Testis (tissue), 2 donors: ENCODE measurements at regions not wholly inside any gene's neighbourhood (a gene's known extent, or its start where the extent isn't known, plus 50 kb on each side); places are given as distances from the start of the nearest gene placed in this dataset.

ENCODE experiments used
- POLR2A ChIP-seq: fragments of 450-650 bp; IDR thresholded peaks from one replicate; pipeline ENCODE4 v1.6.1; 2017; ENCODE audit warnings: antibody characterized with exemption, mild to moderate bottlenecking, moderate library complexity
- TF ChIP-seq, protein P1 (sequence below), 3 experiments: fragments of 450-650 bp in 2 of 3; fragments of 200-600 bp in 1 of 3; sonication (generic) in 1 of 3; IDR thresholded peaks; one replicate each; pipeline ENCODE4 v1.5.1; 2016 to 2019; ENCODE audit warnings: antibody characterized with exemption in 3 of 3, mild to moderate bottlenecking in 2 of 3, moderate library complexity in 1 of 3

DNA sequence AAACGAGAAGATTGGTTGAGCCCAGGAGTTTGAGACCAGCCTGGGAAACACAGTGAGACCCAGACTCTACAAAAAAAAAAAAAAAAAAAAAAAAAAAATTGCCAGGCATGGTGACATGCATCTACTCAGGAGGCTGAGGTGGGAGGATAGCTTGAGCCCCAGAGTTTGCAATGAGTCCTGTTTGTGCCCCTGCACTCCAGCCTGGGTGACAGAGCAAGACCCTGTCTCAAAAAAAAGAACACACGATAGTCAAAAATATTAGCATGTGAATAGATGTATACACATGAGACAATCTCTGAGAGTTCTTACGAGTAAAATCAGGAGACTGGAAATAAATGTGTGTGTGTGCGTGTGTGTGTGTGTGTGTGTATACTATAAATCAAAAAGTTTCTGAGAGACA is 966.3 kb downstream of the FSTL5 start:
- TF ChIP-seq POLR2A = no peak
- TF ChIP-seq, protein P1, sequence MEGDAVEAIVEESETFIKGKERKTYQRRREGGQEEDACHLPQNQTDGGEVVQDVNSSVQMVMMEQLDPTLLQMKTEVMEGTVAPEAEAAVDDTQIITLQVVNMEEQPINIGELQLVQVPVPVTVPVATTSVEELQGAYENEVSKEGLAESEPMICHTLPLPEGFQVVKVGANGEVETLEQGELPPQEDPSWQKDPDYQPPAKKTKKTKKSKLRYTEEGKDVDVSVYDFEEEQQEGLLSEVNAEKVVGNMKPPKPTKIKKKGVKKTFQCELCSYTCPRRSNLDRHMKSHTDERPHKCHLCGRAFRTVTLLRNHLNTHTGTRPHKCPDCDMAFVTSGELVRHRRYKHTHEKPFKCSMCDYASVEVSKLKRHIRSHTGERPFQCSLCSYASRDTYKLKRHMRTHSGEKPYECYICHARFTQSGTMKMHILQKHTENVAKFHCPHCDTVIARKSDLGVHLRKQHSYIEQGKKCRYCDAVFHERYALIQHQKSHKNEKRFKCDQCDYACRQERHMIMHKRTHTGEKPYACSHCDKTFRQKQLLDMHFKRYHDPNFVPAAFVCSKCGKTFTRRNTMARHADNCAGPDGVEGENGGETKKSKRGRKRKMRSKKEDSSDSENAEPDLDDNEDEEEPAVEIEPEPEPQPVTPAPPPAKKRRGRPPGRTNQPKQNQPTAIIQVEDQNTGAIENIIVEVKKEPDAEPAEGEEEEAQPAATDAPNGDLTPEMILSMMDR (IDR thresholded peaks at IDR 0.05) = no peak
